ENCODE measurements at regions not wholly inside any gene's neighbourhood (a gene's known extent, or its start where the extent isn't known, plus 50 kb on each side); places are given as distances from the start of the nearest gene placed in this dataset.

DNA sequence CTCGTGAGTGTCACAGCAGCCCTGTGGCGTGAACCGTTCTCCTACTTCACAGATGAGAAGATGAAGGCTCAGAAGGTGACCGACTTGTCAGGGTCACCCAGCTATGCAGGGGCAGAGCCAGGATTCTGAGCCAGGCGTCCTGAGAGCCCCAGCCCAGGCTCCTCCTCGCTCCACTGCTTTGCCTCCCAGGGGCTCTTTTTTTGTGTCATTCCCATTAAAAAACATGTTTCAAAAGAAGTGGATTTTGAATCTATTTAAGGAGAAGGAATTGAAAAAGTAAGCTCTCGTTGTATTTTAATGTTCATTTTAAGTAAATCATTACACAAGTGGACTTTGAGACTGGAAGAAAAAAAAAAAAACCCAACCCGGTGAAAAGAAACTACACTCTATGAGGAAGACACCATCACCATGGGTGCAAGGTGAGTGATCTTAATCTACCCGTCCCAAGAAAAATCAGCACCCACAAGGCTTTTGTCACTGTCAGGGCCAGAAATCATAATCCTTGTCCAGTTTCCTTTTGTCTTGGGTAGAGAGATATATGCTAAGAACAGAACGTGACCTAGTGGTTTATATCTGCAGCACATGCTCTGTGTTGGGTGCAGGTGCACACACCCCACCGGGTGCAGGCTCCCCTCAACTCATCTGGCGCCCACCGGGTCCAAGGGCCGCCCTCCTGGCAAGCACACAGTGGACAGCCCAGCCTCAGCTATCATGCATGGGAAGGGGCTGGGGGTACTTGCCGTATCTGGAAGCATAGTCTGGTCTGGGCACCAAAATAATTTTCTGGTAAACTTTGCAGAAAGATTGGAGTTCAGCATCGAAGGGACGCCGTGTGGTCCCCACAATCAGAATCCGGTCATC is 73.5 kb upstream of the ASB18 start:
- TF ChIP-seq POLR2AphosphoS5 (IDR thresholded peaks at IDR 0.05; ENCODE audit: low read depth) (no peak), SPI1 (IDR thresholded peaks at IDR 0.05; ENCODE audit: borderline replicate concordance, low read depth) (no peak)
- TF ChIP-seq, protein P1, sequence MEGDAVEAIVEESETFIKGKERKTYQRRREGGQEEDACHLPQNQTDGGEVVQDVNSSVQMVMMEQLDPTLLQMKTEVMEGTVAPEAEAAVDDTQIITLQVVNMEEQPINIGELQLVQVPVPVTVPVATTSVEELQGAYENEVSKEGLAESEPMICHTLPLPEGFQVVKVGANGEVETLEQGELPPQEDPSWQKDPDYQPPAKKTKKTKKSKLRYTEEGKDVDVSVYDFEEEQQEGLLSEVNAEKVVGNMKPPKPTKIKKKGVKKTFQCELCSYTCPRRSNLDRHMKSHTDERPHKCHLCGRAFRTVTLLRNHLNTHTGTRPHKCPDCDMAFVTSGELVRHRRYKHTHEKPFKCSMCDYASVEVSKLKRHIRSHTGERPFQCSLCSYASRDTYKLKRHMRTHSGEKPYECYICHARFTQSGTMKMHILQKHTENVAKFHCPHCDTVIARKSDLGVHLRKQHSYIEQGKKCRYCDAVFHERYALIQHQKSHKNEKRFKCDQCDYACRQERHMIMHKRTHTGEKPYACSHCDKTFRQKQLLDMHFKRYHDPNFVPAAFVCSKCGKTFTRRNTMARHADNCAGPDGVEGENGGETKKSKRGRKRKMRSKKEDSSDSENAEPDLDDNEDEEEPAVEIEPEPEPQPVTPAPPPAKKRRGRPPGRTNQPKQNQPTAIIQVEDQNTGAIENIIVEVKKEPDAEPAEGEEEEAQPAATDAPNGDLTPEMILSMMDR (IDR thresholded peaks at IDR 0.05; ENCODE audit: insufficient read depth, low read length) = no peak

All from HL-60 (cell line).